K562 (cell line): ENCODE measurements at regions not wholly inside any gene's neighbourhood (a gene's known extent, or its start where the extent isn't known, plus 50 kb on each side); places are given as distances from the start of the nearest gene placed in this dataset.

Experiments used
- ATAC-seq: fragments of 200-7000 bp; cut with Tn5 transposase; 3 replicates; pipeline ENCODE4 v1.9.1; 2020; ENCODE audit warnings: moderate library complexity
- BruUV-seq: library from RNA; stranded (reverse); fragments of 400-500 nt; replicated peaks from 2 replicates; lab custom pipeline; 2021; lab: Mats Ljungman, UMichigan
- CTCF ChIA-PET: fragments of 300-600 bp; formaldehyde crosslinking; extraction: SDS; loops from one replicate; lab custom pipeline; 2021; ENCODE audit warnings: low intra/inter-chr PET ratio; lab: Yijun Ruan, JAX
- POLR2A ChIA-PET: fragments of 300-600, 350-650 bp; sonication (Branson Sonifier 250); formaldehyde crosslinking; extraction: SDS; loops from one replicate; lab custom pipeline; 2021; ENCODE audit warnings: antibody characterized with exemption, inconsistent platforms; lab: Yijun Ruan, JAX
- DNase-seq, 4 experiments: peaks; one replicate each; pipeline versions ENCODE4 v3.0.0 to v3.0.0-alpha.2; 2011 to 2018; ENCODE audit warnings: low spot score in 3 of 4, mixed read lengths in 3 of 4; ENCODE audit errors: extremely low read depth in 1 of 4
- FAIRE-seq: peaks from 2 replicates; lab custom pipeline; 2011; peaks lifted over from hg19 to GRCh38; lab: Jason Lieb, UNC
- H2AFZ ChIP-seq: 2 replicates; pipeline ENCODE4 v1.6.0; 2011; ENCODE audit warnings: low read depth, low read length, control low read depth, inconsistent platforms
- H3K27ac ChIP-seq: fragments of 200-600 bp; 3 replicates; pipeline ENCODE4 v1.8.0; 2011; ENCODE audit warnings: low read depth, mild to moderate bottlenecking, control low read depth, inconsistent platforms, low read length, moderate library complexity, mixed read lengths; ENCODE audit errors: extremely low read depth
- H3K27me3 ChIP-seq, 2 experiments: fragments of 300-600 bp in 1 of 2; 2 replicates in 1 of 2; 3 replicates in 1 of 2; pipeline versions ENCODE4 v1.6.0 to v1.8.0; 2011; ENCODE audit warnings: inconsistent platforms in 2 of 2, low read length in 2 of 2, mild to moderate bottlenecking in 1 of 2, mixed read lengths in 1 of 2, moderate library complexity in 1 of 2; ENCODE audit not compliant: control insufficient read depth in 2 of 2, insufficient read depth in 2 of 2
- H3K36me3 ChIP-seq: fragments of 300-600 bp; 3 replicates; pipeline ENCODE4 v1.8.0; 2011; ENCODE audit warnings: mild to moderate bottlenecking, low read length, inconsistent platforms; ENCODE audit not compliant: control insufficient read depth, insufficient read depth
- H3K4me1 ChIP-seq, 2 experiments: fragments of 200-600 bp in 1 of 2; replicated peaks in 1 of 2; 2 replicates in 1 of 2; 3 replicates in 1 of 2; pipeline versions ENCODE4 v1.5.1 to v1.8.0; 2011; ENCODE audit warnings: inconsistent platforms in 2 of 2, low read length in 2 of 2, mild to moderate bottlenecking in 1 of 2, mixed read lengths in 1 of 2, moderate library complexity in 1 of 2; ENCODE audit not compliant: control insufficient read depth in 2 of 2, insufficient read depth in 2 of 2
- H3K4me2 ChIP-seq: 2 replicates; pipeline ENCODE4 v1.6.1; 2011; ENCODE audit warnings: low read length, control low read depth, inconsistent platforms, mixed read lengths; ENCODE audit not compliant: insufficient read depth
- H3K4me3 ChIP-seq: fragments of 200-600 bp; sonication (generic), shearing (Covaris generic); 2 replicates; pipeline ENCODE4 v1.5.1; 2016; ENCODE audit warnings: control low read depth, inconsistent platforms
- H3K79me2 ChIP-seq: fragments of 200-600 bp; 3 replicates; pipeline ENCODE4 v1.8.0; 2011; ENCODE audit warnings: low read length, inconsistent platforms; ENCODE audit not compliant: control insufficient read depth, insufficient read depth
- H3K9ac ChIP-seq, 2 experiments: 2 replicates each; pipeline versions ENCODE4 v1.6.0 to v1.6.1; 2011; ENCODE audit warnings: low read depth in 2 of 2, low read length in 2 of 2, control low read depth in 1 of 2, inconsistent platforms in 1 of 2, mild to moderate bottlenecking in 1 of 2, mixed read lengths in 1 of 2; ENCODE audit not compliant: insufficient read depth in 1 of 2
- H3K9me1 ChIP-seq: one replicate; pipeline ENCODE4 v1.6.0; 2011; ENCODE audit warnings: inconsistent platforms, mild to moderate bottlenecking, low read length, moderate library complexity; ENCODE audit not compliant: control insufficient read depth, insufficient read depth
- H3K9me3 ChIP-seq: replicated peaks from 2 replicates; pipeline ENCODE4 v1.5.1; 2011; ENCODE audit warnings: low read depth, low read length, inconsistent platforms; ENCODE audit not compliant: control insufficient read depth, insufficient read depth
- H4K20me1 ChIP-seq: replicated peaks from 2 replicates; pipeline ENCODE4 v1.6.1; 2011; ENCODE audit warnings: low read length, inconsistent platforms, mixed read lengths; ENCODE audit not compliant: control insufficient read depth, insufficient read depth
- ATF6 ChIP-seq: sonication (generic); formaldehyde crosslinking; IDR thresholded peaks from 2 replicates; pipeline ENCODE4 v1.4.0; 2020; ENCODE audit warnings: mild to moderate bottlenecking, missing genetic modification reagents
- CHAMP1 ChIP-seq: fragments of 450-650 bp; IDR thresholded peaks from 2 replicates; pipeline ENCODE4 v1.6.1; 2016; ENCODE audit warnings: mild to moderate bottlenecking
- DEAF1 ChIP-seq: fragments of 450-650 bp; formaldehyde crosslinking; IDR thresholded peaks from 2 replicates; pipeline ENCODE4 v1.4.0; 2020; ENCODE audit warnings: mild to moderate bottlenecking, moderate library complexity
- E2F3 ChIP-seq: fragments of 250-450 bp; sonication (Bioruptor Pico); IDR thresholded peaks from 2 replicates; pipeline ENCODE4 v1.4.0; 2020; ENCODE audit warnings: mild to moderate bottlenecking
- ESRRA ChIP-seq: fragments of 450-650 bp; IDR thresholded peaks from 2 replicates; pipeline ENCODE4 v1.6.1; 2014; ENCODE audit warnings: low read depth, mild to moderate bottlenecking, moderate library complexity, borderline replicate concordance
- FOXO4 ChIP-seq: fragments of 450-650 bp; formaldehyde crosslinking; IDR thresholded peaks from 2 replicates; pipeline ENCODE4 v1.4.0; 2020; ENCODE audit warnings: mild to moderate bottlenecking, moderate library complexity
- HNRNPLL ChIP-seq: fragments of 200-400 bp; formaldehyde crosslinking; IDR thresholded peaks from 2 replicates; pipeline ENCODE4 v1.6.1; 2017; ENCODE audit warnings: low read length, low read depth, mild to moderate bottlenecking; ENCODE audit not compliant: poor library complexity, severe bottlenecking
- KLF13 ChIP-seq: fragments of 450-650 bp; IDR thresholded peaks from 2 replicates; pipeline ENCODE4 v1.6.1; 2016; ENCODE audit warnings: missing genetic modification characterization, low read depth, mild to moderate bottlenecking, missing compliant biosample characterization, moderate library complexity, borderline replicate concordance
- MBD1 ChIP-seq: fragments of 250-450 bp; sonication (Bioruptor Pico); IDR thresholded peaks from 2 replicates; pipeline ENCODE4 v1.8.0; 2022; ENCODE audit warnings: inconsistent platforms
- MIER1 ChIP-seq: fragments of 450-650 bp; IDR thresholded peaks from 2 replicates; pipeline ENCODE4 v1.6.1; 2016; ENCODE audit warnings: antibody characterized with exemption, mild to moderate bottlenecking, low read depth
- PCBP2 ChIP-seq: fragments of 200-400 bp; formaldehyde crosslinking; IDR thresholded peaks from 2 replicates; pipeline ENCODE4 v1.6.1; 2018; ENCODE audit warnings: low read length, low read depth, mild to moderate bottlenecking, moderate library complexity; ENCODE audit not compliant: poor library complexity, severe bottlenecking
- RBM39 ChIP-seq: fragments of 200-400 bp; formaldehyde crosslinking; optimal IDR thresholded peaks from 2 replicates; pipeline ENCODE3; 2018; ENCODE audit warnings: low read depth, low read length
- XRCC3 ChIP-seq: fragments of 450-650 bp; IDR thresholded peaks from 2 replicates; pipeline ENCODE4 v1.6.1; 2017; ENCODE audit warnings: mild to moderate bottlenecking, moderate library complexity
- ZNF696 ChIP-seq: fragments of 250-450 bp; sonication (Bioruptor Pico); conservative IDR thresholded peaks from 2 replicates; pipeline ENCODE4 v1.4.0; 2020; ENCODE audit warnings: mild to moderate bottlenecking, moderate library complexity
- WGBS: fragments of 100-300 bp; shearing (Covaris generic); methylation state at CpG from one replicate; pipeline ENCODE4 v1.1.6; 2016; ENCODE audit warnings: low coverage, mixed read lengths; ENCODE audit not compliant: insufficient coverage; ENCODE audit errors: missing lambda C conversion rate; 5-methylcytosine and 5-hydroxymethylcytosine counted together
- in situ Hi-C: fragments of 300-500 bp; cut with MboI; formaldehyde crosslinking; loops from 4 replicates; pipeline ENCODE4 v1.15.0; 2018; ENCODE audit warnings: inconsistent platforms, mixed read lengths
- intact Hi-C: fragments of 100-400 bp; cut with micrococcal nuclease; formaldehyde crosslinking; loops from 2 replicates; pipeline ENCODE4 v1.14.2; 2022

- Histone ChIP-seq H3K27me3 (no peaks in the 10 kb centered on the region), H3K4me1 (no peaks in the 10 kb centered on the region), H3K4me3 (no peak overlapping the region), H4K20me1 (no peaks in the 10 kb centered on the region; the same call in 1 of the 2 replicates), H3K79me2 (no peaks in the 10 kb centered on the region), H3K9me3 (no peaks in the 10 kb centered on the region), H3K36me3 (no peaks in the 10 kb centered on the region), H3K4me2 (no peak overlapping the region), H3K9ac (no peak overlapping the region), H3K27ac (no peak overlapping the region), H2AFZ (no peak overlapping the region), H3K9me1 (no peaks in the 10 kb centered on the region)
- BruUV-seq: no TSS peak
- ChIA-PET POLR2A (no interaction called here), CTCF (no interaction called here)
- WGBS: 6% methylated on average over 2 of the region's 2 CpGs
- no peak for ATAC-seq
- no peak for FAIRE-seq
- in situ Hi-C loops (no loop called here), intact Hi-C loops (no loop called here)
- no peak for DNase-seq
- no peak for TF ChIP-seq MIER1
- TF ChIP-seq ATF6: no peak
- no peak for TF ChIP-seq KLF13
- TF ChIP-seq DEAF1 (CRISPR knock-in tag): no peak
- no peak for TF ChIP-seq MBD1
- TF ChIP-seq E2F3 (CRISPR knock-in tag): no peak
- TF ChIP-seq XRCC3: no peak
- no peak for TF ChIP-seq HNRNPLL
- TF ChIP-seq FOXO4 (CRISPR knock-in tag): no peak
- TF ChIP-seq CHAMP1: no peak
- no peak for TF ChIP-seq RBM39
- no peak for TF ChIP-seq ZNF696 (CRISPR knock-in tag)
- no peak for TF ChIP-seq ESRRA
- TF ChIP-seq PCBP2: no peak
These were observed 289.1 kb downstream of the ICOS start for GRCh38 chr2:204225671-204226073.
